CD14-positive monocyte (primary cell): ENCODE measurements at regions not wholly inside any gene's neighbourhood (a gene's known extent, or its start where the extent isn't known, plus 50 kb on each side); places are given as distances from the start of the nearest gene placed in this dataset.
"Not testable (repeated sequence)": the region's sequence is repeated elsewhere in the genome, so short reads cannot be mapped to it uniquely, and the experiment has no call there.

Experiments used
- DNase-seq, 3 donors: peaks; one replicate each; pipeline ENCODE4 v3.0.0-alpha.2; 2011 to 2022
- H2AFZ ChIP-seq: 2 replicates; pipeline ENCODE4 v1.6.0; 2012; ENCODE audit warnings: mild to moderate bottlenecking, low read depth, low read length, inconsistent platforms; ENCODE audit not compliant: insufficient read depth, poor library complexity, severe bottlenecking
- H3K27ac ChIP-seq, 2 donors: 1 replicate in 1 of 2; 2 replicates in 1 of 2; pipeline ENCODE4 v1.5.1; 2012 to 2013; ENCODE audit warnings: low read length in 2 of 2, control low read depth in 1 of 2, inconsistent platforms in 1 of 2, low read depth in 1 of 2, mild to moderate bottlenecking in 1 of 2
- H3K27me3 ChIP-seq, 2 donors: one replicate each; pipeline versions ENCODE4 v1.6.0 to v1.6.1; 2011 to 2013; ENCODE audit warnings: low read length in 2 of 2; ENCODE audit not compliant: control insufficient read depth in 2 of 2, insufficient read depth in 2 of 2
- H3K36me3 ChIP-seq, 2 donors: replicated peaks in 1 of 2; 1 replicate in 1 of 2; 2 replicates in 1 of 2; pipeline versions ENCODE4 v1.5.1 to v1.6.1; 2012 to 2013; ENCODE audit warnings: low read length in 2 of 2, control low read depth in 1 of 2, inconsistent platforms in 1 of 2, mild to moderate bottlenecking in 1 of 2; ENCODE audit not compliant: insufficient read depth in 2 of 2, control insufficient read depth in 1 of 2
- H3K4me1 ChIP-seq, 2 donors: 1 replicate in 1 of 2; 2 replicates in 1 of 2; pipeline versions ENCODE4 v1.5.1 to v1.6.1; 2012 to 2013; ENCODE audit warnings: low read length in 2 of 2, control low read depth in 1 of 2, inconsistent platforms in 1 of 2, mild to moderate bottlenecking in 1 of 2, moderate library complexity in 1 of 2; ENCODE audit not compliant: insufficient read depth in 2 of 2, control insufficient read depth in 1 of 2
- H3K4me2 ChIP-seq: replicated peaks from 2 replicates; pipeline ENCODE3; 2012; ENCODE audit warnings: low read length, moderate library complexity, mild to moderate bottlenecking; ENCODE audit not compliant: poor library complexity, severe bottlenecking; ENCODE audit errors: extremely low read depth
- H3K4me3 ChIP-seq, 3 experiments: fragments of 200-600 bp in 1 of 3; sonication (generic) in 1 of 3; replicated peaks in 1 of 3; 1 replicate in 2 of 3; 2 replicates in 1 of 3; pipeline ENCODE4 v1.5.1; 2011 to 2013; ENCODE audit warnings: low read length in 3 of 3, mild to moderate bottlenecking in 3 of 3, control low read depth in 2 of 3, low read depth in 2 of 3, inconsistent platforms in 1 of 3, moderate library complexity in 1 of 3
- H3K79me2 ChIP-seq: 2 replicates; pipeline ENCODE4 v1.6.0; 2012; ENCODE audit warnings: mild to moderate bottlenecking, control low read depth, inconsistent platforms, low read length, moderate library complexity; ENCODE audit not compliant: insufficient read depth
- H3K9ac ChIP-seq: 2 replicates; pipeline ENCODE4 v1.6.0; 2017; ENCODE audit warnings: low read length, mild to moderate bottlenecking; ENCODE audit not compliant: insufficient read depth, poor library complexity, severe bottlenecking
- H3K9me3 ChIP-seq, 2 donors: replicated peaks in 1 of 2; 1 replicate in 1 of 2; 2 replicates in 1 of 2; pipeline versions ENCODE4 v1.5.1 to v1.6.1; 2012 to 2013; ENCODE audit warnings: low read length in 2 of 2, control low read depth in 1 of 2; ENCODE audit not compliant: control insufficient read depth in 1 of 2, insufficient read depth in 1 of 2
- H4K20me1 ChIP-seq: 2 replicates; pipeline ENCODE4 v1.6.0; 2012; ENCODE audit warnings: mild to moderate bottlenecking, low read length, control low read depth, moderate library complexity; ENCODE audit not compliant: insufficient read depth
- H3K27ac Mint-ChIP-seq, 7 donors: one replicate each; pipeline ENCODE4 v1.8.0; 2020; ENCODE audit warnings: mild to moderate bottlenecking in 7 of 7, mixed read lengths in 7 of 7, moderate library complexity in 6 of 7, inconsistent platforms in 2 of 7
- H3K27me3 Mint-ChIP-seq, 3 donors: one replicate each; pipeline ENCODE4 v1.8.0; 2021 to 2022; ENCODE audit warnings: low read depth in 3 of 3, mild to moderate bottlenecking in 3 of 3, mixed read lengths in 3 of 3, moderate library complexity in 3 of 3, inconsistent platforms in 1 of 3
- H3K36me3 Mint-ChIP-seq, 2 donors: one replicate each; pipeline ENCODE4 v1.8.0; 2020; ENCODE audit warnings: mixed read lengths in 2 of 2, inconsistent platforms in 1 of 2, mild to moderate bottlenecking in 1 of 2
- H3K4me1 Mint-ChIP-seq: one replicate; pipeline ENCODE4 v1.8.0; 2020; ENCODE audit warnings: mild to moderate bottlenecking, mixed read lengths
- H3K4me3 Mint-ChIP-seq, 2 donors: one replicate each; pipeline ENCODE4 v1.8.0; 2020; ENCODE audit warnings: mild to moderate bottlenecking in 2 of 2, mixed read lengths in 2 of 2, moderate library complexity in 1 of 2
- H3K9me3 Mint-ChIP-seq, 7 donors: one replicate each; pipeline ENCODE4 v1.8.0; 2020 to 2022; ENCODE audit warnings: mixed read lengths in 7 of 7, mild to moderate bottlenecking in 6 of 7, moderate library complexity in 6 of 7, inconsistent platforms in 2 of 7
- WGBS: methylation state at CpG from one replicate; pipeline ENCODE4 v1.1.5; 2013; ENCODE audit warnings: missing lambda C conversion rate; ENCODE audit not compliant: insufficient coverage; 5-methylcytosine and 5-hydroxymethylcytosine counted together
- intact Hi-C, 2 donors: fragments of 100-400 bp; cut with micrococcal nuclease; formaldehyde crosslinking; loops; one replicate each; pipeline versions ENCODE4 v1.15.0 to v1.15.1; 2023
- TF ChIP-seq, protein P1 (sequence below): fragments of 200-600 bp; IDR thresholded peaks from one replicate; pipeline ENCODE4 v1.8.0; 2022; ENCODE audit warnings: antibody characterized with exemption, mild to moderate bottlenecking

GRCh38 chr7:55310287-55311025 is 54.7 kb upstream of the LANCL2 start:
- Mint-ChIP-seq H3K4me1 (no peaks in the 10 kb centered on the region), H3K27me3 (peaks cover 0 to 3% (median 1%) of the 10 kb centered on the region in 3 donors), H3K27ac (no peak overlapping the region), H3K9me3 (peaks cover 4 to 13% (median 6%) of the 10 kb centered on the region in 7 donors), H3K36me3 (no peaks in the 10 kb centered on the region), H3K4me3 (no peak overlapping the region)
- WGBS, result 80% methylated on average over 6 of the region's 8 CpGs
- Histone ChIP-seq H3K9me3 (peaks cover 6 to 11% of the 10 kb centered on the region in 2 donors), H3K36me3 (no peaks in the 10 kb centered on the region), H3K9ac (no peak overlapping the region), H3K27me3 (no peaks in the 10 kb centered on the region), H3K79me2 (no peaks in the 10 kb centered on the region), H4K20me1 (no peaks in the 10 kb centered on the region), H3K4me2 (no peak overlapping the region), H3K4me1 (no peaks in the 10 kb centered on the region), H2AFZ (no peak overlapping the region), H3K27ac (no peak overlapping the region), H3K4me3 (no peak overlapping the region)
- TF ChIP-seq, protein P1, sequence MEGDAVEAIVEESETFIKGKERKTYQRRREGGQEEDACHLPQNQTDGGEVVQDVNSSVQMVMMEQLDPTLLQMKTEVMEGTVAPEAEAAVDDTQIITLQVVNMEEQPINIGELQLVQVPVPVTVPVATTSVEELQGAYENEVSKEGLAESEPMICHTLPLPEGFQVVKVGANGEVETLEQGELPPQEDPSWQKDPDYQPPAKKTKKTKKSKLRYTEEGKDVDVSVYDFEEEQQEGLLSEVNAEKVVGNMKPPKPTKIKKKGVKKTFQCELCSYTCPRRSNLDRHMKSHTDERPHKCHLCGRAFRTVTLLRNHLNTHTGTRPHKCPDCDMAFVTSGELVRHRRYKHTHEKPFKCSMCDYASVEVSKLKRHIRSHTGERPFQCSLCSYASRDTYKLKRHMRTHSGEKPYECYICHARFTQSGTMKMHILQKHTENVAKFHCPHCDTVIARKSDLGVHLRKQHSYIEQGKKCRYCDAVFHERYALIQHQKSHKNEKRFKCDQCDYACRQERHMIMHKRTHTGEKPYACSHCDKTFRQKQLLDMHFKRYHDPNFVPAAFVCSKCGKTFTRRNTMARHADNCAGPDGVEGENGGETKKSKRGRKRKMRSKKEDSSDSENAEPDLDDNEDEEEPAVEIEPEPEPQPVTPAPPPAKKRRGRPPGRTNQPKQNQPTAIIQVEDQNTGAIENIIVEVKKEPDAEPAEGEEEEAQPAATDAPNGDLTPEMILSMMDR, result no peak
- no peak for DNase-seq
- intact Hi-C loops, result no loop called here

DNA sequence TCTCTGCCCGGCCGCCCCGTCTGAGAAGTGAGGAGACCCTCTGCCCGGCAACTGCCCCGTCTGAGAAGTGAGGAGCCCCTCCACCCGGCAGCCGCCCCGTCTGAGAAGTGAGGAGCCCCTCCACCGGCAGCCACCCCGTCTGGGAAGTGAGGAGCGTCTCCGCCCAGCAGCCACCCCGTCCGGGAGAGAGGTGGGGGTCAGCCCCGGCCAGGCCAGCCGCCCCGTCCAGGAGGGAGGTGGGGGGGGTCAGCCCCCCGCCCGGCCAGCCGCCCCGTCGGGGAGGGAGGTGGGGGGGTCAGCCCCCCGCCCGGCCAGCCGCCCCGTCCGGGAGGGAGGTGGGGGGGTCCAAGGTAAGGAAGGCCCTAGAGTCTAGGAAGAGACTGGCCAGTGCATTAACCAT is 53.2 kb upstream of the LANCL2 start:
- H3K4me1 Mint-ChIP-seq, H3K79me2 ChIP-seq, DNase-seq, H3K27ac Mint-ChIP-seq, H3K4me3 ChIP-seq, H2AFZ ChIP-seq, H3K4me2 ChIP-seq, H3K9ac ChIP-seq, H3K27me3 Mint-ChIP-seq, H4K20me1 ChIP-seq, H3K27ac ChIP-seq, H3K36me3 ChIP-seq, H3K27me3 ChIP-seq, intact Hi-C loops, H3K4me1 ChIP-seq, H3K4me3 Mint-ChIP-seq, H3K36me3 Mint-ChIP-seq: not testable (repeated sequence)
- WGBS, result 70% methylated on average over 2 of the region's 27 CpGs
- peaks cover 6 to 11% of the 10 kb centered on the region in 2 donors for H3K9me3 ChIP-seq
- H3K9me3 Mint-ChIP-seq, result peaks cover 5 to 13% (median 6%) of the 10 kb centered on the region in 7 donors

DNA sequence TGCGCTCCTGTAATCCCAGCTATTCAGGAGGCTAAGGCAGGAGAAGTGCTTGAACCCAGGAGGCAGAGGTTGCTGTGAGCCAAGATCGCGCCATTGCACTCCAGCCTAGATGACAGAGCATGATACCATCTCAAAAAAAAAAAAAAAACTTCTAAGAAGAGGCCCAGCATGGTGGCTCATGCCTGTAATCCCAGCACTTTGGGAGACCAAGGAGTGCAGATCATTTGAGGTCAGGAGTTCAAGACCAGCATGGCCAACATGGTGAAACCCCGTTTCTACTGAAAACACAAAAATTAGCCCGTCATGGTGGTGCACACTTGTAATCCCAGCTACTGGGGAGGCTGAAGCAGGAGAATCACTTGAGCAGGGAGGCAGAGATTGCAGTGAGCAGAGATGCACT is 51.5 kb upstream of the LANCL2 start:
- H3K4me2 ChIP-seq, H3K36me3 ChIP-seq, H3K4me1 Mint-ChIP-seq, H3K27ac ChIP-seq, H3K27me3 ChIP-seq, H3K27ac Mint-ChIP-seq, intact Hi-C loops, H4K20me1 ChIP-seq, H2AFZ ChIP-seq, H3K4me3 ChIP-seq, H3K27me3 Mint-ChIP-seq, H3K4me1 ChIP-seq, H3K36me3 Mint-ChIP-seq, H3K4me3 Mint-ChIP-seq, H3K79me2 ChIP-seq, H3K9ac ChIP-seq, DNase-seq: not testable (repeated sequence)
- peaks cover 3 to 15% (median 7%) of the 10 kb centered on the region in 7 donors for H3K9me3 Mint-ChIP-seq
- peaks cover 6 to 11% of the 10 kb centered on the region in 2 donors for H3K9me3 ChIP-seq
- WGBS, result 80% methylated on average over 2 of the region's 5 CpGs
